Lung (tissue), 11 donors: ENCODE measurements at regions not wholly inside any gene's neighbourhood (a gene's known extent, or its start where the extent isn't known, plus 50 kb on each side); places are given as distances from the start of the nearest gene placed in this dataset.

Experiments
- ATAC-seq: fragments of 200-7000 bp; cut with Tn5 transposase; one replicate; pipeline ENCODE4 v1.9.1; 2020; ENCODE audit warnings: moderate number of reproducible peaks; ENCODE audit not compliant: insufficient read depth, low FRiP score
- DNase-seq, 3 donors: peaks; one replicate each; pipeline ENCODE4 v3.0.0-alpha.2; 2013 to 2017
- H3K27ac ChIP-seq, 2 donors: one replicate each; pipeline ENCODE4 v1.5.1; 2013; ENCODE audit warnings: mild to moderate bottlenecking in 2 of 2, moderate library complexity in 2 of 2, control low read depth in 1 of 2, inconsistent platforms in 1 of 2, low read depth in 1 of 2, low read length in 1 of 2
- H3K27me3 ChIP-seq, 3 donors: one replicate each; pipeline ENCODE4 v1.5.1; 2013; ENCODE audit warnings: low read length in 2 of 3; ENCODE audit not compliant: control insufficient read depth in 3 of 3, insufficient read depth in 3 of 3
- H3K36me3 ChIP-seq, 4 donors: one replicate each; pipeline ENCODE4 v1.5.1; 2013; ENCODE audit warnings: low read length in 4 of 4, mild to moderate bottlenecking in 1 of 4, moderate library complexity in 1 of 4; ENCODE audit not compliant: control insufficient read depth in 4 of 4, insufficient read depth in 4 of 4
- H3K4me1 ChIP-seq, 5 donors: one replicate each; pipeline ENCODE4 v1.5.1; 2013; ENCODE audit warnings: low read length in 5 of 5, mild to moderate bottlenecking in 2 of 5, moderate library complexity in 1 of 5; ENCODE audit not compliant: control insufficient read depth in 5 of 5, insufficient read depth in 5 of 5
- H3K4me3 ChIP-seq: one replicate; pipeline ENCODE4 v1.5.1; 2013; ENCODE audit warnings: mild to moderate bottlenecking, control low read depth, moderate library complexity
- H3K9ac ChIP-seq, 2 donors: one replicate each; pipeline ENCODE4 v1.5.1; 2013; ENCODE audit warnings: low read length in 2 of 2, control low read depth in 1 of 2; ENCODE audit not compliant: insufficient read depth in 1 of 2
- H3K9me3 ChIP-seq, 4 donors: one replicate each; pipeline ENCODE4 v1.5.1; 2013; ENCODE audit warnings: low read length in 3 of 4, mild to moderate bottlenecking in 1 of 4, moderate library complexity in 1 of 4; ENCODE audit not compliant: control insufficient read depth in 4 of 4, insufficient read depth in 3 of 4
- WGBS, 2 donors: extraction: QIAGEN DNeasy Blood & Tissue Kit; methylation state at CpG; one replicate each; pipeline ENCODE4 v1.1.7; 2013; 5-methylcytosine and 5-hydroxymethylcytosine counted together
- TF ChIP-seq, protein P1 (sequence below): IDR thresholded peaks from 2 replicates; pipeline ENCODE4 v1.5.1; 2012; ENCODE audit warnings: mild to moderate bottlenecking; ENCODE audit errors: control extremely low read depth, extremely low read depth
- donor health status: control.
- donor health status: control.
- donor health status: Bipolar disorder and iron deficiency.
- donor health status: healthy.
- donor health status: DM: yes; HTN: yes; CAD: no.

DNA sequence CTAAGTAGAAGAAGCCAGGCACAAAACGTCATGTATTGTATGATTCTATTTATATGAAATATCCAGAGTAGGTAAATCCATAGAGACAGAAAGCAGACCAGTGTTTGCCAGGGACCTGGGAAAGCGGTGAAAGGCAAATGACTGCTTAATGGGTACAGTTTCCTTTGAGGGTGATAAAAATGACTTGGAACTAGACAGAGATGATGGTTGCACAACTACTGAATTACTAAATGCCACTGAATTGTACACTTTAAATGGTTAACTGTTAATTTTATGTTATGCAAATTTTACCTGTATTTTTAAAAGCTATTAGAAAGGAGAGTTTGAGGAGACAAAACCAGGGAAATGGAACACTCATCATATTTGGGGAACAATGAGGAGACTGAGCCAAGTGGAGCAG is 61.8 kb upstream of the USP47 start:
- ATAC-seq (no peak), DNase-seq (no peak)
- Histone ChIP-seq H3K27ac (no peak overlapping the region), H3K9me3 (no peaks in the 10 kb centered on the region), H3K27me3 (no peaks in the 10 kb centered on the region), H3K36me3 (no peaks in the 10 kb centered on the region), H3K4me3 (no peak overlapping the region), H3K4me1 (peaks cover 0 to 6% (median 0%) of the 10 kb centered on the region in 5 donors), H3K9ac (no peak overlapping the region)
- TF ChIP-seq, protein P1, sequence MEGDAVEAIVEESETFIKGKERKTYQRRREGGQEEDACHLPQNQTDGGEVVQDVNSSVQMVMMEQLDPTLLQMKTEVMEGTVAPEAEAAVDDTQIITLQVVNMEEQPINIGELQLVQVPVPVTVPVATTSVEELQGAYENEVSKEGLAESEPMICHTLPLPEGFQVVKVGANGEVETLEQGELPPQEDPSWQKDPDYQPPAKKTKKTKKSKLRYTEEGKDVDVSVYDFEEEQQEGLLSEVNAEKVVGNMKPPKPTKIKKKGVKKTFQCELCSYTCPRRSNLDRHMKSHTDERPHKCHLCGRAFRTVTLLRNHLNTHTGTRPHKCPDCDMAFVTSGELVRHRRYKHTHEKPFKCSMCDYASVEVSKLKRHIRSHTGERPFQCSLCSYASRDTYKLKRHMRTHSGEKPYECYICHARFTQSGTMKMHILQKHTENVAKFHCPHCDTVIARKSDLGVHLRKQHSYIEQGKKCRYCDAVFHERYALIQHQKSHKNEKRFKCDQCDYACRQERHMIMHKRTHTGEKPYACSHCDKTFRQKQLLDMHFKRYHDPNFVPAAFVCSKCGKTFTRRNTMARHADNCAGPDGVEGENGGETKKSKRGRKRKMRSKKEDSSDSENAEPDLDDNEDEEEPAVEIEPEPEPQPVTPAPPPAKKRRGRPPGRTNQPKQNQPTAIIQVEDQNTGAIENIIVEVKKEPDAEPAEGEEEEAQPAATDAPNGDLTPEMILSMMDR = no peak
- 77 to 90% methylated on average over 2 of the region's 2 CpGs for WGBS, 2 donors

DNA sequence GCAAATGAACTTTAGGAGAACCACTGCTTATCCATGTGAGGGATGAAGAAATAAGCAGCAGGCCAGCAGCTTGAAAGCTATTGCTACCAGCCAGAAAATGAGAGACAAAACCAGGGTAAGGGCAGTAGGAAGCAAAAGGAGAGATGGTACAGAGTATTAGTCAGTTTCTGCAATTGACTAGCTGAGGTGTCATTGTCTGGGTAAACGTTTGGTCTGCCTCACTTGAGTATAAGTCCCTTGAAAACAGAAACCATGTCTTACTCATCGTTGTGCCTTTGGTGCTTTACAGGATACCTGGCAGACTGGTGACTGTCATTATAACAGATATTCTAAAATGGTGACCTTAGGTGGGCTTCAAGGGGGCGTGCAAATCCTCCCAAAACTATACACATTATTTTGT is 63.9 kb upstream of the USP47 start:
- no peak overlapping the region for H3K4me3 ChIP-seq
- DNase-seq = no peak
- TF ChIP-seq, protein P1 = no peak
- H3K4me1 ChIP-seq = peaks cover 0 to 6% (median 0%) of the 10 kb centered on the region in 5 donors
- H3K9ac ChIP-seq = no peak overlapping the region
- H3K27ac ChIP-seq = no peak overlapping the region
- no peaks in the 10 kb centered on the region for H3K36me3 ChIP-seq
- no peaks in the 10 kb centered on the region for H3K9me3 ChIP-seq
- no peak for ATAC-seq
- 79 to 80% methylated on average over 3 of the region's 3 CpGs for WGBS, 2 donors
- no peaks in the 10 kb centered on the region for H3K27me3 ChIP-seq

GRCh38 chr11:11776714-11777113 is 65.1 kb upstream of the USP47 start:
- WGBS, 2 donors = 89 to 93% methylated on average over 6 of the region's 6 CpGs
- no peak for ATAC-seq

More at GRCh38 chr11:11776714-11777113, 65.1 kb upstream of the USP47 start:
- Histone ChIP-seq H3K9me3 (no peaks in the 10 kb centered on the region), H3K27ac (no peak overlapping the region), H3K27me3 (no peaks in the 10 kb centered on the region), H3K4me3 (no peak overlapping the region), H3K4me1 (peaks cover 0 to 6% (median 0%) of the 10 kb centered on the region in 5 donors), H3K36me3 (no peaks in the 10 kb centered on the region), H3K9ac (no peak overlapping the region)
- TF ChIP-seq, protein P1 = no peak
- no peak for DNase-seq
